HEK293 (cell line): ENCODE measurements at regions not wholly inside any gene's neighbourhood (a gene's known extent, or its start where the extent isn't known, plus 50 kb on each side); places are given as distances from the start of the nearest gene placed in this dataset.

ENCODE experiments used
- CTCF ChIA-PET: fragments of 350-600 bp; formaldehyde crosslinking; extraction: SDS; loops from one replicate; lab custom pipeline; 2021; ENCODE audit warnings: antibody characterized with exemption; lab: Yijun Ruan, JAX
- POLR2A ChIA-PET: fragments of 300-600 bp; formaldehyde crosslinking; extraction: SDS; loops from one replicate; lab custom pipeline; 2020; ENCODE audit warnings: antibody characterized with exemption, inconsistent platforms; lab: Yijun Ruan, JAX
- H3K27ac ChIP-seq: fragments of 200-500 bp; sonication (Bioruptor generic); 2 replicates; pipeline ENCODE4 v1.5.1; 2014; ENCODE audit warnings: low read depth, low read length, control low read depth, inconsistent platforms; ENCODE audit errors: extremely low read depth
- H3K36me3 ChIP-seq, 2 experiments: fragments of 200-500 bp in 1 of 2; sonication (Bioruptor generic) in 1 of 2; 1 replicate in 1 of 2; 2 replicates in 1 of 2; pipeline ENCODE4 v1.5.1; 2014 to 2017; ENCODE audit warnings: inconsistent platforms in 2 of 2, low read length in 2 of 2; ENCODE audit not compliant: control insufficient read depth in 2 of 2, insufficient read depth in 1 of 2
- H3K4me1 ChIP-seq: fragments of 200-500 bp; sonication (Bioruptor generic); 2 replicates; pipeline ENCODE4 v1.5.1; 2014; ENCODE audit warnings: mild to moderate bottlenecking, low read length, inconsistent platforms; ENCODE audit not compliant: control insufficient read depth, insufficient read depth
- H3K4me3 ChIP-seq: 2 replicates; pipeline ENCODE4 v1.5.1; 2011; ENCODE audit warnings: low read depth, mild to moderate bottlenecking, control low read depth, low read length, moderate library complexity
- H3K9me3 ChIP-seq: fragments of 200-500 bp; sonication (Bioruptor generic); 2 replicates; pipeline ENCODE4 v1.5.1; 2014; ENCODE audit warnings: low read depth, low read length, inconsistent platforms; ENCODE audit not compliant: control insufficient read depth, insufficient read depth
- FEZF1 ChIP-seq: fragments of 450-650 bp; formaldehyde crosslinking; IDR thresholded peaks from 2 replicates; pipeline ENCODE4 v1.5.1; 2016; ENCODE audit warnings: missing biosample characterization, missing genetic modification characterization
- GLIS1 ChIP-seq: fragments of 450-650 bp; formaldehyde crosslinking; IDR thresholded peaks from 2 replicates; pipeline ENCODE4 v1.5.1; 2016; ENCODE audit warnings: missing biosample characterization, missing genetic modification characterization
- IKZF3 ChIP-seq: fragments of 450-650 bp; IDR thresholded peaks from 2 replicates; pipeline ENCODE4 v1.5.0; 2018; ENCODE audit warnings: missing biosample characterization, mild to moderate bottlenecking, missing genetic modification characterization, moderate library complexity
- KLF1 ChIP-seq: fragments of 450-650 bp; formaldehyde crosslinking; IDR thresholded peaks from 2 replicates; pipeline ENCODE4 v1.5.1; 2016; ENCODE audit warnings: missing biosample characterization, missing genetic modification characterization
- KLF16 ChIP-seq: fragments of 450-650 bp; formaldehyde crosslinking; IDR thresholded peaks from 2 replicates; pipeline ENCODE4 v1.5.1; 2017; ENCODE audit warnings: missing biosample characterization, missing genetic modification characterization
- MZF1 ChIP-seq: fragments of 450-650 bp; formaldehyde crosslinking; IDR thresholded peaks from 2 replicates; pipeline ENCODE4 v1.5.1; 2017; ENCODE audit warnings: missing biosample characterization, missing genetic modification characterization, borderline replicate concordance
- PRDM4 ChIP-seq: fragments of 450-650 bp; formaldehyde crosslinking; IDR thresholded peaks from 2 replicates; pipeline ENCODE4 v1.5.1; 2017; ENCODE audit warnings: missing biosample characterization, missing genetic modification characterization
- RBAK ChIP-seq: fragments of 450-650 bp; formaldehyde crosslinking; IDR thresholded peaks from 2 replicates; pipeline ENCODE4 v1.5.1; 2016; ENCODE audit warnings: missing biosample characterization, missing genetic modification characterization
- SCRT1 ChIP-seq: fragments of 450-650 bp; formaldehyde crosslinking; IDR thresholded peaks from 2 replicates; pipeline ENCODE4 v1.5.1; 2016; ENCODE audit warnings: missing biosample characterization, missing genetic modification characterization, borderline replicate concordance
- WT1 ChIP-seq: fragments of 450-650 bp; formaldehyde crosslinking; IDR thresholded peaks from 2 replicates; pipeline ENCODE4 v1.5.1; 2016; ENCODE audit warnings: missing biosample characterization, missing genetic modification characterization
- ZNF214 ChIP-seq: fragments of 450-650 bp; formaldehyde crosslinking; IDR thresholded peaks from 2 replicates; pipeline ENCODE4 v1.5.1; 2017; ENCODE audit warnings: missing biosample characterization, mild to moderate bottlenecking, missing genetic modification characterization, borderline replicate concordance
- ZNF266 ChIP-seq: fragments of 450-650 bp; formaldehyde crosslinking; IDR thresholded peaks from 2 replicates; pipeline ENCODE4 v1.5.1; 2016; ENCODE audit warnings: missing biosample characterization, missing genetic modification characterization, low read depth
- ZNF350 ChIP-seq: fragments of 450-650 bp; formaldehyde crosslinking; IDR thresholded peaks from 2 replicates; pipeline ENCODE4 v1.5.0; 2017; ENCODE audit warnings: missing biosample characterization, mild to moderate bottlenecking, missing genetic modification characterization
- ZNF394 ChIP-seq: fragments of 450-650 bp; formaldehyde crosslinking; IDR thresholded peaks from 2 replicates; pipeline ENCODE4 v1.5.1; 2016; ENCODE audit warnings: missing biosample characterization, missing genetic modification characterization, mild to moderate bottlenecking, moderate library complexity, borderline replicate concordance
- ZNF510 ChIP-seq: fragments of 450-650 bp; formaldehyde crosslinking; IDR thresholded peaks from 2 replicates; pipeline ENCODE4 v1.5.1; 2018; ENCODE audit warnings: mild to moderate bottlenecking, missing genetic modification characterization, missing biosample characterization; ENCODE audit not compliant: insufficient replicate concordance
- ZNF514 ChIP-seq: fragments of 450-650 bp; formaldehyde crosslinking; IDR thresholded peaks from 2 replicates; pipeline ENCODE4 v1.5.1; 2016; ENCODE audit warnings: missing biosample characterization, missing genetic modification characterization
- ZNF548 ChIP-seq: fragments of 450-650 bp; formaldehyde crosslinking; IDR thresholded peaks from 2 replicates; pipeline ENCODE4 v1.5.1; 2016; ENCODE audit warnings: missing biosample characterization, missing genetic modification characterization
- ZNF654 ChIP-seq: fragments of 450-650 bp; formaldehyde crosslinking; IDR thresholded peaks from 2 replicates; pipeline ENCODE4 v1.5.1; 2016; ENCODE audit warnings: low read depth, missing biosample characterization, missing genetic modification characterization
- TF ChIP-seq, protein P1 (sequence below): fragments of 450-650 bp; formaldehyde crosslinking; IDR thresholded peaks from 2 replicates; pipeline ENCODE4 v1.5.0; 2017; ENCODE audit warnings: missing biosample characterization, missing genetic modification characterization, borderline replicate concordance
- TF ChIP-seq, protein P2 (sequence below): sonication (generic); formaldehyde crosslinking; IDR thresholded peaks from 2 replicates; pipeline ENCODE4 v1.8.1; 2022; ENCODE audit warnings: mild to moderate bottlenecking, moderate library complexity, missing genetic modification reagents

DNA sequence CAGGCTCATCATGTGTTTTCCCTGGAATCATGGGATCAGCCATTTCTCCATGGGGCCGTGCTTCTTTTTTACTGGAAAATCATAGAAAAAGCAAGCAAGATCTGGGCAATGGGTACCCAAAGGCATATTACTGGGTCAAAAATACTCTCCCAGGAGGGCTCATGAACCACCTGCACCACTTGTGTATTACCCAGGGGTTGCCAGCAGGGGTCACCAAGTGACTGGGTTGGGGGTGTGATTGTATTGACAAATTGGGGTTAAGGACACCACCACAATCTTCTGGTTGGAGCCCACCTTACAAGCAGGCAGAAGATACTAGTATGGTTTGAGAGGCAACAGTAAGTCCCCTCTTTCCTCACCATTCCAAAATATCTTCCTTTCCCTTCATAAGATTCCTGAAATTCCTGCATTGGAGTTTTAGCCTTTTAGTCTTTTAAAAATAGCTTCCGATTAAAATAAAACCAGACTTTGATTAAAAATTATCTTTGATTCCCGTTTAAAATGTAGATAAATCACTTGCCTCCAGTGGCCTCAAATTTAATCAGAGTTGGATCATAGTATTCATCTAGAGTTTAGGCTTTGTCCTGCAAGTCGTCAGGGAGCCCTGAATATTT lies 603.3 kb downstream of the KIF4B start:
- Histone ChIP-seq H3K27ac (no peak overlapping the region), H3K9me3 (no peaks in the 10 kb centered on the region), H3K4me3 (no peak overlapping the region), H3K4me1 (no peaks in the 10 kb centered on the region), H3K36me3 (no peaks in the 10 kb centered on the region)
- TF ChIP-seq RBAK (no peak), ZNF654 (tag by site-specific recombination) (peak; percentile 59)
- ChIA-PET POLR2A (no interaction called here), CTCF (interaction anchor here (0.6 to 1.0 kb wide), 6 partner anchors 327 to 1516 kb away, joined by 3 to 5 read pairs (median 3); no protein-coding TSS in a partner anchor)

- H3K27ac ChIP-seq, result no peak overlapping the region
- POLR2A ChIA-PET, result no interaction called here
- CTCF ChIA-PET, result no interaction called here
- no peaks in the 10 kb centered on the region for H3K4me1 ChIP-seq
- H3K9me3 ChIP-seq, result no peaks in the 10 kb centered on the region
- no peak overlapping the region for H3K4me3 ChIP-seq
- no peaks in the 10 kb centered on the region for H3K36me3 ChIP-seq
- TF ChIP-seq KLF1, result no peak
- no peak for TF ChIP-seq ZNF548 (tag by site-specific recombination)
- no peak for TF ChIP-seq WT1 (tag by site-specific recombination)
- no peak for TF ChIP-seq ZNF514
These were observed 606.1 kb downstream of the KIF4B start for GRCh38 chr5:155619688-155620087.

DNA sequence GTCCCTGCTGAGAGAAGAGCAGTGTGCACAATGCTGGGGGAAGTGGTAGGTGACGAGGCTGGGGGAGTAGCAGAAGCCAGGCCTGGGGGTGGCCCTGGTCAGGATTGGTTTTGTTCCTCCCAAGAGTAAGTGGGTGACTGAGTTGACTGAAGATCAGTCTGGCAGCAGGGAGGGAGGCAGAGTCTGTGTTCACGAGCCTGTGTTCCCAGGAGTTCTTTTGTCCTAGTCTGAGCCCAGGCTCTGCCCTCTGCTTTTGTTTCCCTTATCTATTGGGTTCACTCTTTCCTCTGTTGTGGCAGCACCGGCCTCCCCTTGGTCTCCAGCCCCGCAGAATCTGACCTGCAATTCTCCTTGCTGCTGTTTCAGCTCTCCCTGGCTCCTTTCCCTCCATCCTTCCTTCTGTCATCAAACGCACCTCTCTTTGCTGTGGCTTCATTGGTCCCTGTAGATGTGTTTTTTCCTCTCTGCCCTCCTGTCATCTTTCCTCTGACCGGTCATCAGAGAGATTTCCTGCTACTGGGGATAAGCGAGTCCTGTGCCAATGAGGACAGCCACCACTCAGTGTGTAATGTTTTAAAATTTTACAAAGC lies 607.4 kb downstream of the KIF4B start:
- H3K36me3 ChIP-seq, result no peaks in the 10 kb centered on the region
- H3K4me3 ChIP-seq, result no peak overlapping the region
- ChIA-PET CTCF (no interaction called here), POLR2A (no interaction called here)
- H3K9me3 ChIP-seq, result no peaks in the 10 kb centered on the region
- no peak overlapping the region for H3K27ac ChIP-seq
- no peaks in the 10 kb centered on the region for H3K4me1 ChIP-seq
- TF ChIP-seq ZNF394 (no peak), ZNF214 (tag by site-specific recombination) (no peak), ZNF266 (tag by site-specific recombination) (no peak), GLIS1 (tag by site-specific recombination) (no peak), ZNF510 (tag by site-specific recombination) (no peak), ZNF350 (tag by site-specific recombination) (no peak), PRDM4 (tag by site-specific recombination) (no peak), KLF16 (tag by site-specific recombination) (no peak), SCRT1 (tag by site-specific recombination) (no peak), IKZF3 (tag by site-specific recombination) (no peak), MZF1 (no peak), FEZF1 (tag by site-specific recombination) (no peak)
- TF ChIP-seq, protein P1, sequence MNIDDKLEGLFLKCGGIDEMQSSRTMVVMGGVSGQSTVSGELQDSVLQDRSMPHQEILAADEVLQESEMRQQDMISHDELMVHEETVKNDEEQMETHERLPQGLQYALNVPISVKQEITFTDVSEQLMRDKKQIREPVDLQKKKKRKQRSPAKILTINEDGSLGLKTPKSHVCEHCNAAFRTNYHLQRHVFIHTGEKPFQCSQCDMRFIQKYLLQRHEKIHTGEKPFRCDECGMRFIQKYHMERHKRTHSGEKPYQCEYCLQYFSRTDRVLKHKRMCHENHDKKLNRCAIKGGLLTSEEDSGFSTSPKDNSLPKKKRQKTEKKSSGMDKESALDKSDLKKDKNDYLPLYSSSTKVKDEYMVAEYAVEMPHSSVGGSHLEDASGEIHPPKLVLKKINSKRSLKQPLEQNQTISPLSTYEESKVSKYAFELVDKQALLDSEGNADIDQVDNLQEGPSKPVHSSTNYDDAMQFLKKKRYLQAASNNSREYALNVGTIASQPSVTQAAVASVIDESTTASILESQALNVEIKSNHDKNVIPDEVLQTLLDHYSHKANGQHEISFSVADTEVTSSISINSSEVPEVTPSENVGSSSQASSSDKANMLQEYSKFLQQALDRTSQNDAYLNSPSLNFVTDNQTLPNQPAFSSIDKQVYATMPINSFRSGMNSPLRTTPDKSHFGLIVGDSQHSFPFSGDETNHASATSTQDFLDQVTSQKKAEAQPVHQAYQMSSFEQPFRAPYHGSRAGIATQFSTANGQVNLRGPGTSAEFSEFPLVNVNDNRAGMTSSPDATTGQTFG (tag by site-specific recombination), result no peak
- TF ChIP-seq, protein P2, sequence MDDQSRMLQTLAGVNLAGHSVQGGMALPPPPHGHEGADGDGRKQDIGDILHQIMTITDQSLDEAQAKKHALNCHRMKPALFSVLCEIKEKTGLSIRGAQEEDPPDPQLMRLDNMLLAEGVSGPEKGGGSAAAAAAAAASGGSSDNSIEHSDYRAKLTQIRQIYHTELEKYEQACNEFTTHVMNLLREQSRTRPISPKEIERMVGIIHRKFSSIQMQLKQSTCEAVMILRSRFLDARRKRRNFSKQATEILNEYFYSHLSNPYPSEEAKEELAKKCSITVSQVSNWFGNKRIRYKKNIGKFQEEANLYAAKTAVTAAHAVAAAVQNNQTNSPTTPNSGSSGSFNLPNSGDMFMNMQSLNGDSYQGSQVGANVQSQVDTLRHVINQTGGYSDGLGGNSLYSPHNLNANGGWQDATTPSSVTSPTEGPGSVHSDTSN (CRISPR knock-in tag), result no peak
